GM12878 (cell line): ENCODE measurements at regions not wholly inside any gene's neighbourhood (a gene's known extent, or its start where the extent isn't known, plus 50 kb on each side); places are given as distances from the start of the nearest gene placed in this dataset.

Source experiments
- ATAC-seq: fragments of 200-7000 bp; cut with Tn5 transposase; 3 replicates; pipeline ENCODE4 v1.9.1; 2020; ENCODE audit warnings: mild to moderate bottlenecking, moderate library complexity
- BruUV-seq: library from RNA; stranded (reverse); fragments of 400-500 nt; replicated peaks from 2 replicates; lab custom pipeline; 2021; lab: Mats Ljungman, UMichigan
- CTCF ChIA-PET: fragments of 300-600 bp; sonication (Branson Sonifier 250); formaldehyde crosslinking; extraction: SDS; loops from one replicate; lab custom pipeline; 2021; ENCODE audit warnings: inconsistent platforms; lab: Yijun Ruan, JAX
- POLR2A ChIA-PET: fragments of 350-600 bp; formaldehyde crosslinking; extraction: SDS; loops from one replicate; lab custom pipeline; 2021; ENCODE audit warnings: inconsistent platforms; lab: Charles Lee
- RAD21 ChIA-PET: fragments of 300-600 bp; sonication (Branson Sonifier 250); formaldehyde crosslinking; loops from one replicate; lab custom pipeline; 2023; ENCODE audit warnings: antibody characterized with exemption; ENCODE audit not compliant: unreplicated experiment; lab: Charles Lee
- SMC1A ChIA-PET: fragments of 300-600 bp; sonication (Branson Sonifier 250); formaldehyde crosslinking; loops from one replicate; lab custom pipeline; 2023; ENCODE audit not compliant: unreplicated experiment, uncharacterized antibody; lab: Charles Lee
- DNase-seq: peaks from one replicate; pipeline ENCODE4 v3.0.0-alpha.2; 2011; ENCODE audit warnings: low read depth, low spot score
- FAIRE-seq: peaks from 3 replicates; lab custom pipeline; 2011; peaks lifted over from hg19 to GRCh38; lab: Jason Lieb, UNC
- H2AFZ ChIP-seq: 2 replicates; pipeline ENCODE4 v1.6.0; 2011; ENCODE audit warnings: low read depth, low read length, control low read depth; ENCODE audit not compliant: control insufficient read depth
- H3K27ac ChIP-seq: 2 replicates; pipeline ENCODE4 v1.5.1; 2011; ENCODE audit warnings: control low read depth; ENCODE audit not compliant: control insufficient read depth, insufficient read depth
- H3K27me3 ChIP-seq, 2 experiments: replicated peaks in 1 of 2; 2 replicates each; pipeline versions ENCODE4 v1.6.0 to v1.6.1; 2011; ENCODE audit warnings: low read length in 1 of 2; ENCODE audit not compliant: control insufficient read depth in 2 of 2, insufficient read depth in 2 of 2
- H3K36me3 ChIP-seq, 2 experiments: 2 replicates each; pipeline ENCODE4 v1.5.1; 2011; ENCODE audit warnings: low read length in 1 of 2; ENCODE audit not compliant: control insufficient read depth in 2 of 2, insufficient read depth in 2 of 2
- H3K4me1 ChIP-seq: 2 replicates; pipeline ENCODE4 v1.6.1; 2011; ENCODE audit warnings: mild to moderate bottlenecking, low read length, moderate library complexity, mixed read lengths; ENCODE audit not compliant: control insufficient read depth, insufficient read depth
- H3K4me2 ChIP-seq: 2 replicates; pipeline ENCODE4 v1.6.0; 2011; ENCODE audit warnings: control low read depth; ENCODE audit not compliant: control insufficient read depth, insufficient read depth
- H3K4me3 ChIP-seq: fragments of 200-600 bp; sonication (generic); 2 replicates; pipeline ENCODE4 v1.5.1; 2016
- H3K79me2 ChIP-seq: 2 replicates; pipeline ENCODE4 v1.6.0; 2011; ENCODE audit warnings: low read length; ENCODE audit not compliant: control insufficient read depth, insufficient read depth
- H3K9ac ChIP-seq: 2 replicates; pipeline ENCODE4 v1.8.0; 2011; ENCODE audit warnings: low read length, control low read depth, mixed read lengths; ENCODE audit not compliant: control insufficient read depth, insufficient read depth
- H3K9me3 ChIP-seq: replicated peaks from 3 replicates; pipeline ENCODE4 v1.5.1; 2011; ENCODE audit warnings: mild to moderate bottlenecking, low read length; ENCODE audit not compliant: control insufficient read depth, insufficient read depth
- H4K20me1 ChIP-seq: 2 replicates; pipeline ENCODE4 v1.6.0; 2011; ENCODE audit not compliant: control insufficient read depth, insufficient read depth
- ATF3 ChIP-seq: IDR thresholded peaks from 2 replicates; pipeline ENCODE4 v1.6.1; 2011; ENCODE audit warnings: low read depth, mild to moderate bottlenecking, low read length, moderate library complexity, borderline replicate concordance; ENCODE audit errors: extremely low read depth
- BCL11A ChIP-seq: IDR thresholded peaks from 2 replicates; pipeline ENCODE4 v1.6.1; 2011; ENCODE audit warnings: low read depth, low read length
- BHLHE40 ChIP-seq, 2 experiments: fragments of 450-650 bp in 1 of 2; IDR thresholded peaks; 2 replicates each; pipeline ENCODE4 v1.6.1; 2011 to 2017; ENCODE audit warnings: low read depth in 2 of 2, borderline replicate concordance in 1 of 2, improper control_type of control experiment in 1 of 2, low read length in 1 of 2, mild to moderate bottlenecking in 1 of 2
- CHD2 ChIP-seq: IDR thresholded peaks from 2 replicates; pipeline ENCODE4 v1.6.1; 2011; ENCODE audit warnings: low read depth, low read length, improper control_type of control experiment, borderline replicate concordance
- CTCF ChIP-seq, 3 experiments: IDR thresholded peaks in 2 of 3; conservative IDR thresholded peaks in 1 of 3; 2 replicates each; pipeline ENCODE4 v1.5.1; 2011; ENCODE audit warnings: low read depth in 3 of 3, low read length in 3 of 3, mild to moderate bottlenecking in 3 of 3, control low read depth in 2 of 3, moderate library complexity in 2 of 3, inconsistent platforms in 1 of 3, mixed read lengths in 1 of 3; ENCODE audit not compliant: control insufficient read depth in 2 of 3, insufficient read depth in 1 of 3; ENCODE audit errors: extremely low read depth in 1 of 3
- ETV6 ChIP-seq, 2 experiments: fragments of 450-650 bp in 1 of 2; IDR thresholded peaks in 1 of 2; conservative IDR thresholded peaks in 1 of 2; 2 replicates each; pipeline ENCODE4 v1.6.1; 2014; ENCODE audit warnings: antibody characterized with exemption in 1 of 2, borderline replicate concordance in 1 of 2, low read depth in 1 of 2, mild to moderate bottlenecking in 1 of 2, moderate library complexity in 1 of 2
- HCFC1 ChIP-seq: fragments of 150-350 bp; IDR thresholded peaks from 2 replicates; pipeline ENCODE4 v1.6.1; 2014; ENCODE audit warnings: low read length
- HDAC2 ChIP-seq: fragments of 200-600 bp; sonication (generic); IDR thresholded peaks from 2 replicates; pipeline ENCODE4 v1.6.1; 2017
- IRF5 ChIP-seq: fragments of 450-650 bp; IDR thresholded peaks from 2 replicates; pipeline ENCODE4 v1.6.1; 2017; ENCODE audit warnings: borderline replicate concordance
- JUND ChIP-seq: IDR thresholded peaks from 2 replicates; pipeline ENCODE4 v1.6.1; 2012; ENCODE audit warnings: low read depth, mild to moderate bottlenecking, low read length, improper control_type of control experiment, moderate library complexity
- KAT2A ChIP-seq: conservative IDR thresholded peaks from 2 replicates; pipeline ENCODE4 v1.6.1; 2011; ENCODE audit warnings: low read depth, low read length; ENCODE audit not compliant: control insufficient read depth
- KDM1A ChIP-seq: fragments of 200-600 bp; sonication (generic); IDR thresholded peaks from 2 replicates; pipeline ENCODE4 v1.6.1; 2016; ENCODE audit warnings: borderline replicate concordance
- NR2C1 ChIP-seq: fragments of 450-650 bp; IDR thresholded peaks from 2 replicates; pipeline ENCODE4 v1.6.1; 2017; ENCODE audit warnings: antibody characterized with exemption, mild to moderate bottlenecking, moderate library complexity
- NR2C2 ChIP-seq: IDR thresholded peaks from 2 replicates; pipeline ENCODE4 v1.6.1; 2011; ENCODE audit warnings: borderline replicate concordance, low read depth; ENCODE audit not compliant: control insufficient read depth, insufficient read length
- RAD51 ChIP-seq: fragments of 450-650 bp; IDR thresholded peaks from 2 replicates; pipeline ENCODE4 v1.6.1; 2016; ENCODE audit warnings: moderate library complexity, mild to moderate bottlenecking, inconsistent platforms
- SPI1 ChIP-seq: IDR thresholded peaks from 2 replicates; pipeline ENCODE4 v1.6.1; 2011; ENCODE audit warnings: low read depth, mild to moderate bottlenecking, low read length, moderate library complexity, borderline replicate concordance; ENCODE audit not compliant: insufficient read depth
- WGBS: methylation state at CpG from one replicate; pipeline ENCODE4 v1.1.6; 2016; ENCODE audit warnings: low lambda C conversion rate; ENCODE audit not compliant: insufficient replicate concordance, insufficient coverage; ENCODE audit errors: missing lambda C conversion rate; 5-methylcytosine and 5-hydroxymethylcytosine counted together
- in situ Hi-C: fragments of 300-500 bp; cut with MboI; formaldehyde crosslinking; loops from 9 replicates; pipeline ENCODE4 v1.14.3; 2018; ENCODE audit warnings: mixed read lengths
- intact Hi-C: fragments of 100-400 bp; cut with micrococcal nuclease; formaldehyde crosslinking; loops from one replicate; pipeline ENCODE4 v1.14.2; 2022; ENCODE audit not compliant: unreplicated experiment
- TF ChIP-seq, protein P1 (sequence below): fragments of 450-650 bp; IDR thresholded peaks from 2 replicates; pipeline ENCODE4 v1.6.1; 2018; ENCODE audit warnings: borderline replicate concordance, mild to moderate bottlenecking; ENCODE audit not compliant: partially characterized antibody
- TF ChIP-seq, protein P2 (sequence below): IDR thresholded peaks from 2 replicates; pipeline ENCODE4 v1.6.1; 2012; ENCODE audit warnings: low read depth, low read length, improper control_type of control experiment

DNA sequence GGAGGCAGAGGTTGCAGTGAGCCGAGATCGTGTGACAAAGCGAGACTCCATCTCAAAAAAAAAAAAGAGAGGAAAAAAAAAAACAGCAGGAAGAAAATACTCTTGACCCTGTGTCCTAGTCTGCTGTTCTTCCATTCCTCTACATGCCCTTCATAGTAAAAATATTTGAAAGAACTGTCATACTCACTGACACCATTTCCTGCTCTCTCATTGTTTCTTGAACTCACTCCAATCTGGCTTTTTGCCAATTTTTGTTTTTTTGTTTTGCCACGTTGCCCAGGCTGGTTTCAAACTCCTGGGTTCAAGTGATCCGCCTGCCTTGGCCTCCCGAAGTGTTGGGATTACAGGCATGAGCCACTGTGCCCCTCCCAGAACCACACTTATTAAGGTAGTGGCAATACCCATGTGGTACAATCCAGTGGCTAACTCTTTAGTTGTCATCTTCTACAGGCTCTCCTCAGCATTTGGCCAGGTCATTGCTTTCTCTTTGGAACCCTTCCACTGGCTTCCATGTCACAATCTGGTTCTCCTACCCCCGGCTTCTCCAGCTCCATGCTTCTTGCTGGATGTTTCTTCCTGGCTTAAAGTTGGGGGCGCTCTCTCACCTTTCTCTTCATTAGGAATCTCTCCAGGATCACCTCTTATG, 238.2 kb upstream of the C2CD4B start:
- Histone ChIP-seq H2AFZ (no peak overlapping the region), H3K79me2 (no peaks in the 10 kb centered on the region), H3K27me3 (no peaks in the 10 kb centered on the region; a peak in 2 of 4 replicates), H3K9ac (no peak overlapping the region), H3K4me1 (no peaks in the 10 kb centered on the region), H3K4me3 (no peak overlapping the region), H3K4me2 (no peak overlapping the region), H3K27ac (no peak overlapping the region), H3K36me3 (no peaks in the 10 kb centered on the region), H4K20me1 (no peaks in the 10 kb centered on the region), H3K9me3 (peaks cover 2% of the 10 kb centered on the region; the same call in 1 of the 3 replicates)
- 31% methylated on average over 8 of the region's 8 CpGs for WGBS
- no peak for DNase-seq
- ChIA-PET RAD21 (no interaction called here), SMC1A (no interaction called here), POLR2A (no interaction called here), CTCF (interaction anchor here (0.6 kb wide), 1 partner anchor 275 kb away, joined by 3 read pairs; no protein-coding TSS in a partner anchor)
- no peak for FAIRE-seq
- intact Hi-C loops: no loop called here
- in situ Hi-C loops: no loop called here
- no peak for ATAC-seq
- BruUV-seq: no TSS peak
- TF ChIP-seq KDM1A: no peak
- TF ChIP-seq HDAC2: no peak
- no peak for TF ChIP-seq IRF5
- no peak for TF ChIP-seq BCL11A
- no peak for TF ChIP-seq CHD2
- TF ChIP-seq NR2C2: no peak
- TF ChIP-seq HCFC1: no peak
- no peak for TF ChIP-seq RAD51
- no peak for TF ChIP-seq CTCF (IDR thresholded peaks at IDR 0.05 in 2 of 3, conservative IDR thresholded peaks at IDR 0.05 in 1 of 3; ENCODE audit: control insufficient read depth in 2 of 3, extremely low read depth in 1 of 3, insufficient read depth in 1 of 3, low read depth in 3 of 3, low read length in 3 of 3)
- no peak for TF ChIP-seq BHLHE40 (IDR thresholded peaks at IDR 0.05; ENCODE audit: borderline replicate concordance in 1 of 2, low read depth in 2 of 2, low read length in 1 of 2)
- no peak for TF ChIP-seq ATF3
- no peak for TF ChIP-seq NR2C1
- TF ChIP-seq, protein P1, sequence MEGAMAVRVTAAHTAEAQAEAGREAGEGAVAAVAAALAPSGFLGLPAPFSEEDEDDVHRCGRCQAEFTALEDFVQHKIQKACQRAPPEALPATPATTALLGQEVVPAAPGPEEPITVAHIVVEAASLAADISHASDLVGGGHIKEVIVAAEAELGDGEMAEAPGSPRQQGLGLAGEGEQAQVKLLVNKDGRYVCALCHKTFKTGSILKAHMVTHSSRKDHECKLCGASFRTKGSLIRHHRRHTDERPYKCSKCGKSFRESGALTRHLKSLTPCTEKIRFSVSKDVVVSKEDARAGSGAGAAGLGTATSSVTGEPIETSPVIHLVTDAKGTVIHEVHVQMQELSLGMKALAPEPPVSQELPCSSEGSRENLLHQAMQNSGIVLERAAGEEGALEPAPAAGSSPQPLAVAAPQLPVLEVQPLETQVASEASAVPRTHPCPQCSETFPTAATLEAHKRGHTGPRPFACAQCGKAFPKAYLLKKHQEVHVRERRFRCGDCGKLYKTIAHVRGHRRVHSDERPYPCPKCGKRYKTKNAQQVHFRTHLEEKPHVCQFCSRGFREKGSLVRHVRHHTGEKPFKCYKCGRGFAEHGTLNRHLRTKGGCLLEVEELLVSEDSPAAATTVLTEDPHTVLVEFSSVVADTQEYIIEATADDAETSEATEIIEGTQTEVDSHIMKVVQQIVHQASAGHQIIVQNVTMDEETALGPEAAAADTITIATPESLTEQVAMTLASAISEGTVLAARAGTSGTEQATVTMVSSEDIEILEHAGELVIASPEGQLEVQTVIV: no peak
- TF ChIP-seq ETV6 (conservative IDR thresholded peaks at IDR 0.05 in 1 of 2, IDR thresholded peaks at IDR 0.05 in 1 of 2; ENCODE audit: borderline replicate concordance in 1 of 2, low read depth in 1 of 2): no peak
- TF ChIP-seq KAT2A: no peak
- no peak for TF ChIP-seq JUND
- TF ChIP-seq, protein P2, sequence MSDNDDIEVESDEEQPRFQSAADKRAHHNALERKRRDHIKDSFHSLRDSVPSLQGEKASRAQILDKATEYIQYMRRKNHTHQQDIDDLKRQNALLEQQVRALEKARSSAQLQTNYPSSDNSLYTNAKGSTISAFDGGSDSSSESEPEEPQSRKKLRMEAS: no peak
- TF ChIP-seq SPI1: no peak
